Tibial nerve (tissue), 3 donors: ENCODE measurements at regions not wholly inside any gene's neighbourhood (a gene's known extent, or its start where the extent isn't known, plus 50 kb on each side); places are given as distances from the start of the nearest gene placed in this dataset.

Source experiments
- CTCF ChIP-seq, 5 experiments: fragments of 200-600 bp in 3 of 5; fragments of 450-650 bp in 2 of 5; sonication (generic) in 3 of 5; IDR thresholded peaks; one replicate each; pipeline ENCODE4 v1.5.1; 2016 to 2019; ENCODE audit warnings: antibody characterized with exemption in 5 of 5, mild to moderate bottlenecking in 3 of 5, moderate library complexity in 2 of 5
- POLR2A ChIP-seq, 2 donors: fragments of 450-650 bp; IDR thresholded peaks; one replicate each; pipeline ENCODE4 v1.6.1; 2017; ENCODE audit warnings: antibody characterized with exemption in 2 of 2, mild to moderate bottlenecking in 2 of 2, moderate library complexity in 2 of 2

DNA sequence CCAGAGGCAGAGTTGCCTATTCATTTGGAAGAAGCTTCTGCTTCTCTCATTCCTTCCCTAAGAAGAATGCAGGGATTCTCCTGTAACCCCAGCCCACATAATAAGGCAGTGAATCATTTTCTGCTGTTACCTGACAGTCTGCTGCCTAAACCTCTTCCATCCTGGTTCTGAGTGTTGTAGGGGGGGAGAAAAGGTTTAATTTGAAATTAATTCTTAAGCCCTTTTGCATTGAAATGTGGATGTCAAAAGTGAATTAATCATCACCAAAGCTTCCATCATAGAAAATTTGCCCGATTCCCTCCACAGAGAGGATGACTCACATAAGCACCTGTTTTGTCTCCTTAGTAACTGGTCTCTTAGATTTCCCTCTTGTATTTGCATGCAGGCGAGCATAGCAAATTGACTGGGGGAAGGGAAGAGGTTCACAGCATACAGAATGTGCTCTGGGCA is 146.7 kb upstream of the FNDC3A start:
- TF ChIP-seq CTCF (IDR thresholded peaks at IDR 0.05): no peak
- no peak for TF ChIP-seq POLR2A (IDR thresholded peaks at IDR 0.05)
